ENCODE measurements at regions not wholly inside any gene's neighbourhood (a gene's known extent, or its start where the extent isn't known, plus 50 kb on each side); places are given as distances from the start of the nearest gene placed in this dataset.

GRCh38 chr4:181507938-181508337 is 735.3 kb upstream of the TENM3 start:
- Histone ChIP-seq H3K36me3 (no peaks in the 10 kb centered on the region), H3K9me3 (no peaks in the 10 kb centered on the region), H3K4me1 (no peaks in the 10 kb centered on the region), H3K4me3 (no peak overlapping the region), H3K27me3 (no peaks in the 10 kb centered on the region), H3K27ac (no peak overlapping the region)
- ATAC-seq: no peak
- no peak for DNase-seq
- whole genome bisulfite sequencing, 2 donors: 74 to 84% methylated on average over 6 of the region's 6 CpGs
- intact Hi-C loops (cut with DNase I): no loop called here
- TF ChIP-seq CTCF (IDR thresholded peaks at IDR 0.05): no peak

GRCh38 chr4:181508601-181509000 is 734.6 kb upstream of the TENM3 start:
- H3K9me3 ChIP-seq: no peaks in the 10 kb centered on the region
- intact Hi-C loops (cut with DNase I): no loop called here
- no peaks in the 10 kb centered on the region for H3K27me3 ChIP-seq
- DNase-seq (no peak), ATAC-seq (no peak)
- no peak overlapping the region for H3K4me3 ChIP-seq
- H3K4me1 ChIP-seq: no peaks in the 10 kb centered on the region
- 67 to 73% methylated on average over 6 of the region's 6 CpGs for WGBS, 2 donors
- no peak for TF ChIP-seq CTCF (IDR thresholded peaks at IDR 0.05)
- no peaks in the 10 kb centered on the region for H3K36me3 ChIP-seq
- no peak overlapping the region for H3K27ac ChIP-seq

GRCh38 chr4:181509073-181509472 is 734.1 kb upstream of the TENM3 start:
- intact Hi-C loops (cut with DNase I): no loop called here
- ATAC-seq: no peak
- no peak overlapping the region for H3K4me3 ChIP-seq
- no peaks in the 10 kb centered on the region for H3K36me3 ChIP-seq
- TF ChIP-seq CTCF (IDR thresholded peaks at IDR 0.05): no peak
- no peaks in the 10 kb centered on the region for H3K27me3 ChIP-seq
- WGBS, 2 donors: 67% methylated on average over 6 of the region's 6 CpGs
- H3K9me3 ChIP-seq: no peaks in the 10 kb centered on the region
- no peaks in the 10 kb centered on the region for H3K4me1 ChIP-seq
- no peak overlapping the region for H3K27ac ChIP-seq
- no peak for DNase-seq

GRCh38 chr4:181517491-181517890 is 725.7 kb upstream of the TENM3 start:
- Histone ChIP-seq H3K27ac (no peak overlapping the region), H3K4me1 (no peaks in the 10 kb centered on the region), H3K36me3 (no peaks in the 10 kb centered on the region), H3K27me3 (no peaks in the 10 kb centered on the region), H3K9me3 (peaks cover 0 to 3% (median 0%) of the 10 kb centered on the region in 11 donors), H3K4me3 (no peak overlapping the region)
- WGBS, 2 donors: 84 to 91% methylated on average over 3 of the region's 3 CpGs
- TF ChIP-seq CTCF (IDR thresholded peaks at IDR 0.05): no peak
- no peak for ATAC-seq
- intact Hi-C loops (cut with DNase I): no loop called here
- DNase-seq: no peak
